ENCODE measurements at regions not wholly inside any gene's neighbourhood (a gene's known extent, or its start where the extent isn't known, plus 50 kb on each side); places are given as distances from the start of the nearest gene placed in this dataset.

DNA sequence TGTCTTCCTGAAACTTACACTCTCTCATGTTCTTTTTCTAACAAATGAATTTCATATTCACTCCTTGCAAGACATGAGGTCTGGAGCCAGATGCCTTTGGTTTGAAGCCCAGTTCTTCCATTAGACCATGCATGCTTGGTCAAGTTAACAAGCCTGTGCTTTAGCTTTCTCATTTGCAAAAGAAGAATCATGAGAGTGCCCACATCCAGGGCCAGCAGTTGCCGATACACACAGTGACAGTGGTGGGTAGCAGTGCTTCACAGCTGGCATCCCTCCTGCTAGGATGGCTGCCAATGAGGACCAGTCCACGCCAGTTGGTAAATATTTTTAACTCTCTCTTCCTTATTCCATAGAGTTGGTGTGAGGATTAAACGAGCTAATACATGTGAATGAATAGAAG lies 163.1 kb downstream of the PHLDA1 start:
- TF ChIP-seq TAF1 (IDR thresholded peaks at IDR 0.05; ENCODE audit: borderline replicate concordance, low read depth, low read length) (no peak), POLR2A (IDR thresholded peaks at IDR 0.05; ENCODE audit: low read depth, low read length) (no peak)

All from GM12892 (cell line).